ENCODE measurements at regions not wholly inside any gene's neighbourhood (a gene's known extent, or its start where the extent isn't known, plus 50 kb on each side); places are given as distances from the start of the nearest gene placed in this dataset.

- FAIRE-seq = no peak
- TF ChIP-seq POLR2AphosphoS5 (IDR thresholded peaks at IDR 0.05; ENCODE audit: insufficient read depth, low read depth, low read length) = no peak
- TF ChIP-seq, protein P1, sequence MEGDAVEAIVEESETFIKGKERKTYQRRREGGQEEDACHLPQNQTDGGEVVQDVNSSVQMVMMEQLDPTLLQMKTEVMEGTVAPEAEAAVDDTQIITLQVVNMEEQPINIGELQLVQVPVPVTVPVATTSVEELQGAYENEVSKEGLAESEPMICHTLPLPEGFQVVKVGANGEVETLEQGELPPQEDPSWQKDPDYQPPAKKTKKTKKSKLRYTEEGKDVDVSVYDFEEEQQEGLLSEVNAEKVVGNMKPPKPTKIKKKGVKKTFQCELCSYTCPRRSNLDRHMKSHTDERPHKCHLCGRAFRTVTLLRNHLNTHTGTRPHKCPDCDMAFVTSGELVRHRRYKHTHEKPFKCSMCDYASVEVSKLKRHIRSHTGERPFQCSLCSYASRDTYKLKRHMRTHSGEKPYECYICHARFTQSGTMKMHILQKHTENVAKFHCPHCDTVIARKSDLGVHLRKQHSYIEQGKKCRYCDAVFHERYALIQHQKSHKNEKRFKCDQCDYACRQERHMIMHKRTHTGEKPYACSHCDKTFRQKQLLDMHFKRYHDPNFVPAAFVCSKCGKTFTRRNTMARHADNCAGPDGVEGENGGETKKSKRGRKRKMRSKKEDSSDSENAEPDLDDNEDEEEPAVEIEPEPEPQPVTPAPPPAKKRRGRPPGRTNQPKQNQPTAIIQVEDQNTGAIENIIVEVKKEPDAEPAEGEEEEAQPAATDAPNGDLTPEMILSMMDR (IDR thresholded peaks at IDR 0.05; ENCODE audit: extremely low read depth in 1 of 2, insufficient read depth in 1 of 2, low read depth in 1 of 2, low read length in 2 of 2) = no peak
- no peak for TF ChIP-seq MAX (IDR thresholded peaks at IDR 0.05; ENCODE audit: insufficient read depth, insufficient read length)
- no peak for TF ChIP-seq POLR2A (IDR thresholded peaks at IDR 0.05; ENCODE audit: low read depth, low read length)
- TF ChIP-seq EZH2 (IDR thresholded peaks at IDR 0.05; ENCODE audit: borderline replicate concordance, low read depth, low read length, severe bottlenecking) = no peak
- TF ChIP-seq FOS (IDR thresholded peaks at IDR 0.05; ENCODE audit: borderline replicate concordance, insufficient read depth, low read length) = no peak
- no peak for TF ChIP-seq GATA2 (IDR thresholded peaks at IDR 0.05; ENCODE audit: insufficient read depth, insufficient read length, low read depth, low read length)
- TF ChIP-seq JUN (IDR thresholded peaks at IDR 0.05; ENCODE audit: borderline replicate concordance, insufficient read depth, insufficient read length, low read depth) = no peak
- no peak for TF ChIP-seq MYC (IDR thresholded peaks at IDR 0.05; ENCODE audit: low read depth, low read length)
- Histone ChIP-seq H4K20me1 (replicated peaks; ENCODE audit: control insufficient read depth, extremely low read depth, insufficient read depth, low read length) (no peaks in the 10 kb centered on the region), H3K9me3 (replicated peaks; ENCODE audit: control insufficient read depth, insufficient read depth, low read length) (no peaks in the 10 kb centered on the region), H3K9ac (replicated peaks; ENCODE audit: extremely low read depth, insufficient read depth, low read length) (no peak overlapping the region), H3K4me1 (ENCODE audit: control insufficient read depth, extremely low read depth, insufficient read depth, low read length) (peaks cover 57% of the 10 kb centered on the region), H3K27ac (ENCODE audit: insufficient read depth, low read depth, low read length) (no peak overlapping the region), H3K9me1 (replicated peaks; ENCODE audit: control insufficient read depth, extremely low read depth, insufficient read depth, low read length) (no peaks in the 10 kb centered on the region), H2AFZ (ENCODE audit: low read depth, low read length) (no peak overlapping the region), H3K4me2 (ENCODE audit: insufficient read depth, low read length) (no peak overlapping the region), H3K4me3 (replicated peaks in 1 of 3; ENCODE audit: insufficient read depth in 1 of 3, low read depth in 1 of 3, low read length in 3 of 3) (no peak overlapping the region), H3K36me3 (ENCODE audit: control insufficient read depth in 2 of 2, extremely low read depth in 1 of 2, insufficient read depth in 2 of 2, low read length in 2 of 2) (no peaks in the 10 kb centered on the region), H3K27me3 (ENCODE audit: control insufficient read depth in 2 of 2, insufficient read depth in 2 of 2, low read length in 2 of 2) (no peaks in the 10 kb centered on the region), H3K79me2 (ENCODE audit: control insufficient read depth, insufficient read depth, low read length) (no peaks in the 10 kb centered on the region)
- no TSS peak for BruUV-seq (replicated peaks)
- dilution Hi-C loops (cut with MboI; ENCODE audit: extremely low pct_ligation_motif_present, low sequenced_read_pairs) = loop anchor here (25.0 kb wide), 1 partner anchor 426 kb away; no protein-coding TSS in a partner anchor
- CTCF ChIA-PET = interaction anchor here (0.6 to 1.1 kb wide), 2 partner anchors 26 to 115 kb away, joined by 3 read pairs; no protein-coding TSS in a partner anchor
- DNase-seq (ENCODE audit: low read depth, low spot score) = no peak
- POLR2A ChIA-PET = no interaction called here
- intact Hi-C loops (cut with micrococcal nuclease) = loop anchor here (5.0 kb wide), 2 partner anchors 434 to 1921 kb away; no protein-coding TSS in a partner anchor
Measured at GRCh38 chr3:16063603-16064002, 110.9 kb upstream of the GALNT15 start.

Measured in endothelial cell of umbilical vein (primary cell).